GM12875 (cell line): ENCODE measurements at regions not wholly inside any gene's neighbourhood (a gene's known extent, or its start where the extent isn't known, plus 50 kb on each side); places are given as distances from the start of the nearest gene placed in this dataset.

ENCODE experiments used
- H3K4me3 ChIP-seq: one replicate; pipeline ENCODE4 v1.5.1; 2011; ENCODE audit warnings: low read depth, low read length, control low read depth
- TF ChIP-seq, protein P1 (sequence below): IDR thresholded peaks from 2 replicates; pipeline ENCODE4 v1.5.1; 2011; ENCODE audit warnings: low read depth, mild to moderate bottlenecking, control low read depth, inconsistent platforms, low read length, moderate library complexity, borderline replicate concordance; ENCODE audit not compliant: insufficient read depth

- no peak overlapping the region for H3K4me3 ChIP-seq
- TF ChIP-seq, protein P1, sequence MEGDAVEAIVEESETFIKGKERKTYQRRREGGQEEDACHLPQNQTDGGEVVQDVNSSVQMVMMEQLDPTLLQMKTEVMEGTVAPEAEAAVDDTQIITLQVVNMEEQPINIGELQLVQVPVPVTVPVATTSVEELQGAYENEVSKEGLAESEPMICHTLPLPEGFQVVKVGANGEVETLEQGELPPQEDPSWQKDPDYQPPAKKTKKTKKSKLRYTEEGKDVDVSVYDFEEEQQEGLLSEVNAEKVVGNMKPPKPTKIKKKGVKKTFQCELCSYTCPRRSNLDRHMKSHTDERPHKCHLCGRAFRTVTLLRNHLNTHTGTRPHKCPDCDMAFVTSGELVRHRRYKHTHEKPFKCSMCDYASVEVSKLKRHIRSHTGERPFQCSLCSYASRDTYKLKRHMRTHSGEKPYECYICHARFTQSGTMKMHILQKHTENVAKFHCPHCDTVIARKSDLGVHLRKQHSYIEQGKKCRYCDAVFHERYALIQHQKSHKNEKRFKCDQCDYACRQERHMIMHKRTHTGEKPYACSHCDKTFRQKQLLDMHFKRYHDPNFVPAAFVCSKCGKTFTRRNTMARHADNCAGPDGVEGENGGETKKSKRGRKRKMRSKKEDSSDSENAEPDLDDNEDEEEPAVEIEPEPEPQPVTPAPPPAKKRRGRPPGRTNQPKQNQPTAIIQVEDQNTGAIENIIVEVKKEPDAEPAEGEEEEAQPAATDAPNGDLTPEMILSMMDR = peak; percentile 73
Measured at GRCh38 chr15:35751413-35752133, 205.6 kb upstream of the DPH6 start.

DNA sequence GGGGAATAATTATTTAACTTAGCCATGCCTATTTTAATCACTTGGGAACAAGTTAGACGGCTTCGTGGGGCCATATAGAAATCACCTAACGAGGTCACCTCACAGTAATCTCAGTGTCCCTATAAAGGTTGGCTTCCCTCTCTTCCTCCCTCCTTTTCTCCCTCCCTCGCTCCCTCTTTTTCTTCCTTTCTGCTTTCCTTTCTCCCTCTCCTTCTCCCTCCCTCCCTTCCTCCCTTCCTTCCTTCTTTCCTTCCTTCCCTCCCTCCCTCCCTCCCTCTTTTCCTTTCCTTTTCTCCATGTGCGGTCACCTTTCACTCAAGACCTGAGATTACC is 206.1 kb upstream of the DPH6 start:
- TF ChIP-seq, protein P1 = no peak
- H3K4me3 ChIP-seq = no peak overlapping the region

DNA sequence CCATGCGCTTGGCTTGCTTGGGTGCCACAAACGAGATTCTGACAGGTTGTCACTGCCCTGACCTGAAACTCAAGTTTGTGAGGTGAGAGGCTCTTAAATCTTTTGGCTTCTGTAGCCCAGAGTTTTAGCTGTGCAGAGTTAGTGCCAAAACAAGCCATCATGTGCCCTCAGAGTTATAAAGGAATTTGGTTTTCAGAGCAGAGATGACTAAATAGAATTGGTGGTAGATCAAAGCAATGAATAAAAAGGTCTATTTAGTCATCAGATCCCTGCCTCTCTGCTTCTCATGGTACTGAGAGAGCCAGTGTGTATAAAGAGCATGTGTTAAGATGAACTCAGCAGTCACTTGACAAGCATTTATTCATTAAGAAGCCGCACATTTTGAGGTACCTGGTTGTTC is 207.5 kb upstream of the DPH6 start:
- H3K4me3 ChIP-seq = no peak overlapping the region
- TF ChIP-seq, protein P1 = no peak

- TF ChIP-seq, protein P1 = no peak
- no peak overlapping the region for H3K4me3 ChIP-seq
Measured at GRCh38 chr15:35755237-35755802, 209.4 kb upstream of the DPH6 start.

DNA sequence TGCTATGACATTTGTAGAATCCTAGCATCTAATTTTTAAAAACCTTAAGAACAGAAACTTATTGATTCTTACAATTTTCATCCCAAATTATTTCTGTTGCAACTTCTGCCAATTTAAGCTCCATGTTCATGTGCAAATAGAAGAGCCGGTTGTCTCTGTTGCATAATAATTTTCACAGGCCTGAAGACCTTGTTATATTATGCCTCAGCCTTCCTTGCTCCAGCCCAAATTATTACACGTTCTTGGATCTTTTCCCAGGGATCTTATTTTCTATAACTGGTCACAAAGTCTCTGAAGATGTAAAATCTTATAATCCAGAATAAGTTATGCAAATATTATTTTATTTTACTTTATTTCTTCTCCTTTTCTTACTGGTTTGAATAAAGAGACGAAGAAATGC is 210.7 kb upstream of the DPH6 start:
- TF ChIP-seq, protein P1 = no peak
- no peak overlapping the region for H3K4me3 ChIP-seq

- TF ChIP-seq, protein P1 = no peak
- H3K4me3 ChIP-seq = no peak overlapping the region
Measured at GRCh38 chr15:35757361-35757760, 211.4 kb upstream of the DPH6 start.

GRCh38 chr15:35757765-35758164 is 211.8 kb upstream of the DPH6 start:
- TF ChIP-seq, protein P1 = no peak
- no peak overlapping the region for H3K4me3 ChIP-seq
